ENCODE measurements at regions not wholly inside any gene's neighbourhood (a gene's known extent, or its start where the extent isn't known, plus 50 kb on each side); places are given as distances from the start of the nearest gene placed in this dataset.
"Not testable (repeated sequence)": the region's sequence is repeated elsewhere in the genome, so short reads cannot be mapped to it uniquely, and the experiment has no call there.

DNA sequence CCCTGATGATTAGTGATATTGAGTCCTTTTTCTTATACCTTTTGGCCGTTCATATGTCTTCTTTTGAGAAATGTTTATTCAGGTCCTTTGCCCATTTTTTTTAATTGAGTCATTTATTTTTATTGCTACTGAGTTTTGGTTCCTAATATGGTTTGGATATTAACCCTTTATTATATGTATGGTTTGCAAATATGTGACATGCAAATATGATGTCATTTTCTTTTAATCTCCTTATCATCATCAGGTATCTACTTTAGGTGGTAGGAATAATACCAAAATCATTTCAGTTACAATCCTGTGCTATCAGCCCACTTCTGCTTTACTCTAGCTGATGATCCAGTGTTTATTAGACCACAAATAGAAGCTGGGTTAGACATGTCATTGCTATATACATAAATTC lies 102.3 kb upstream of the TRPC7 start:
- H3K36me3 ChIP-seq: no peaks in the 10 kb centered on the region
- peaks cover 50% of the 10 kb centered on the region for H3K27me3 ChIP-seq
- no peak for DNase-seq
- no peaks in the 10 kb centered on the region; the same call in 1 of the 2 replicates for H3K9me3 ChIP-seq
- no peak overlapping the region for H3K4me3 ChIP-seq

DNA sequence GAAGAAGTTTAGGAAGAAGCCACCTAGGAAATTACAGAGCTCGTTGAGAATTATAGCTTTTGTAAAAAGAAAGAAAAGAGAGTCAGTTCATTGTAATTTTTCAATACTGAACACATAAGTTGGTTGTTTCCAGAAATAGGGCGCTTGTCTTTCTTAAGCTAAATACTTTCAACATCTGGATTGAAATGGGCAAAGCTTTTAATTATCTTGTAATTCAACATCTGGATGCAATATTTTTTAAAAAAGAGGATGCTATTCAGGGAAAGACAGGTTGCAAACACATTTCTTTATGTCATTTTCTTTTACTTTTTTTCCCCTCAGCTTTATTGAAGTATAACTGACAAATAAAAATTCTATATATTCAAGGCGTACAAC lies 100.7 kb upstream of the TRPC7 start:
- Histone ChIP-seq H3K36me3 (no peaks in the 10 kb centered on the region), H3K4me3 (peak overlapping the region; percentile 23; the same call in 1 of the 2 replicates)
- DNase-seq: no peak

DNA sequence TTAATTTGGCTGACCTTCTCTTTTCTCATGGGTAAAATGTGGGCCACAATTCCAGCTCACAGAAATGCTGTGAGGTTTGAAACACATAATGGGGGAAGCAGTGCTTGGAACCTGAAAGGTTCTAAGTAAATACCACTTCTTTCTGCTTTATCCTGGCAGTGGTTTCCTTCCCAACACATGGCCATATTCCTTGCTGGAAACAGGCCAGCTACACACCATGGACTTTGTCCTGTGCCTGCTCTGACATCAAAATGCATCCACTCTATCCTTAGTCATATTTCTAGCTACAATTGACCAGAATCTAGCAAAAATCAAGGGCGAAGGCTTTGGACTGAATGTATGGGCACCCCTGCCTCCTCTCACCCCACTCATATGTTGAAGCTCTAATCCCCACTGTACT lies 93.1 kb upstream of the TRPC7 start:
- Histone ChIP-seq H3K9me3 (no peaks in the 10 kb centered on the region), H3K27me3 (peaks cover 11% of the 10 kb centered on the region), H3K4me3 (no peak overlapping the region), H3K36me3 (no peaks in the 10 kb centered on the region)
- DNase-seq: no peak

More for the DNA sequence above, 100.7 kb upstream of the TRPC7 start:
- peaks cover 43% of the 10 kb centered on the region for H3K27me3 ChIP-seq
- H3K9me3 ChIP-seq: no peaks in the 10 kb centered on the region; the same call in 1 of the 2 replicates

DNA sequence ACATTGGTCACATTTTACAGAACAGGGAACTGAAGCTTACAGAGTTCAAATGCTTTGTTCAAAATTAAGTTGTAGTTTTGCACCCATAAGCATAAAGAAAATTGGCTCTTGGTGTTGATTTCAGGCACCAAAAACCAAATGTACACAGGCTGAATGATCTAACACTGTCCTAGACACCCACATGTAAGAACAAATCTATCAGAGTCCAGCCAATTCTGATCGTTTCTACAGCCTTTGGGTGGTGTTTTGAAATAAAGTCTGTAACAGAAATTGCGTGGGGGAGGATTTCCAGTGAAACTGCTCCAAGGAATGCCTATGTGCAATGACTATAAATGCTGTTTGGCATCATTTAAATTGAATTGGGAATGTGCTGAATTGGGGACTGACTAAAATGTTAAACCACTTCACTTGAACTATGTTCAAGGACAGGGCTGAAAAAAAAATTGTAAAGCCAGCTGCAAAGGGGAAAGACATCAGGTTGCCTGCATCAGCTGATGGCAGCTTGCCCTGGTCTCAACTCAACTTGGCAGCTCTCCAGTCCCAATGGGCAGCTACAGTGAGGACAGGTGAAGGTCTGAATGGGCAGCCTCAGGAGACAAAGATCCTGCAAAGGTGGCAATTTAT lies 92.2 kb upstream of the TRPC7 start:
- H3K9me3 ChIP-seq: no peaks in the 10 kb centered on the region
- no peak for DNase-seq
- no peaks in the 10 kb centered on the region for H3K36me3 ChIP-seq
- no peak overlapping the region for H3K4me3 ChIP-seq
- peaks cover 14% of the 10 kb centered on the region for H3K27me3 ChIP-seq

DNA sequence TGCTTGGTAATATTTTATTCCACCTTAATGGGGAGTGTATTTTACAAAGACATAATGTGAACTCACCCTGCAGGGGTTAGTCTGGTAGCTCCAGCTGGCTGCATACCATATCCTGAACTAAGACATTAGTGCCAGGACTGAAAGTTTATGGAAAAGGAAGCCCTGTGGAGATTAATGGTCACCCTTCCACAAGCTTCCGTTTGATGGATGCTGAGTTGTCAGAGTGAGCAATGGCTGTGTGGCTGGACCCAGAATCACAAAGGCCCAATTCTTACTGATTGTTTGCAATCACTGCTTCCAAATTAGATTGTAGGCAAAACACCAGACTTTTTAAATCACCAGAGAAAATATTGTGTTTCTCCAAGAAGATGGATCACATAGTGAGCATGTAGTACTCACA lies 90.1 kb upstream of the TRPC7 start:
- Histone ChIP-seq H3K36me3 (no peaks in the 10 kb centered on the region), H3K9me3 (peaks cover 4% of the 10 kb centered on the region; the same call in 1 of the 2 replicates), H3K4me3 (no peak overlapping the region), H3K27me3 (peaks cover 11% of the 10 kb centered on the region)
- DNase-seq: no peak

DNA sequence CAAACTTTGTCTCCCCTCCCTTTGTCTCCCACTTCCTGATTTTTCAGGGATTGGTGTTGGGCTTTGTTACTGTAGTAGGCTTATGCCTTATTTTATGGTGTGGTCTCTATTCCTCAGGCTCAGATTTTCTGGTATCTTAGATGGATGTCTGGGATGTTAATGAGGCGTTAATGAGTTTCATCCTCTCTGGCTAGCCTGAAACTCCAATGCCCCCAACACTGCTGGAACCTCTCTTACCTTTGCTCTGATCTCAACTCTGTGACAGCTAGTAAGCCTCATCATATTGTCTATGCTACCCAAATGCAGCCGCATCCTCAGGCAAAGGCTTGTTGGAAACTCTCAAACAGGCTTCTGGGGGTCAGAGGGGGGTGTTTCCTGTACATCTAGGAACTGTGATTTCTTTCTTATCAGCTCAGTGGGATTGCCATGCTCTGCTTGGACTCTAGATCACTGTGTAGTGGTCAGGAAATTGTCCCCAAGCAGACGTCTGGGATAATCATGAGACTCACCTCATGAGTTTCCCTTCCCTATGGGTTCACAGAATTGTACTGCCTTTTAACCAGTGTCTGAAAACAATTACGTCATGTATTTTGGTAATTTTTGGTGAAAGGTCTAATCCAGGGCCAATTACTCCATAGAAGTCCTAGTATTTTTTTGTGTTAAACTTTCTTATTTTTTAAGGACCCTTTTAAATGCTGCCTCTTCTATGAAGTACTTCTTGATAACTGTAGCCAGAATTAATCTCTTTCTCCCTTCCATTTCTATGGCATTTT lies 88.8 kb upstream of the TRPC7 start:
- DNase-seq: no peak
- H3K36me3 ChIP-seq: no peaks in the 10 kb centered on the region

DNA sequence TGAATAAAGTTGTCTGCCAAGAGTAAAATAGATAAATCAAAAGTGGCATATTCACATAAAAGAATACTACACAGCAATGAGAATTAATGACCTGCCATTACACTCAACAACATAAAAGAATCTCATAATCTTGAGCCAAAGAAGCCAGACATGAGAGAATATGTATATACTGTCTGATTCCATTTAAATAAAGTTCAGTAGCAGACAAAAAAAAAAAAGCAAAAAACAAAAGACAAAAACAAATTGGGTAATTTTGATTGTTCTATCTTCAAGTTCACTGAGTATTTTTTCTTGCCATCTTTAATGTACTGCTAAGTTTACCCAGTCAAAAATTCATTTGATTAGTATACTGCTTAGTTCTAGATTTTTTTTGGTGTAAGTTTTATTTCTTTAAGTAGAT lies 87.9 kb upstream of the TRPC7 start:
- H3K36me3 ChIP-seq: no peaks in the 10 kb centered on the region
- no peak overlapping the region for H3K4me3 ChIP-seq
- H3K27me3 ChIP-seq: peaks cover 28% of the 10 kb centered on the region
- DNase-seq: no peak
- H3K9me3 ChIP-seq: peaks cover 6% of the 10 kb centered on the region; the same call in 1 of the 2 replicates

More for the DNA sequence above, 88.8 kb upstream of the TRPC7 start:
- no peak overlapping the region for H3K4me3 ChIP-seq
- H3K27me3 ChIP-seq: peaks cover 18% of the 10 kb centered on the region
- peaks cover 6% of the 10 kb centered on the region; the same call in 1 of the 2 replicates for H3K9me3 ChIP-seq

DNA sequence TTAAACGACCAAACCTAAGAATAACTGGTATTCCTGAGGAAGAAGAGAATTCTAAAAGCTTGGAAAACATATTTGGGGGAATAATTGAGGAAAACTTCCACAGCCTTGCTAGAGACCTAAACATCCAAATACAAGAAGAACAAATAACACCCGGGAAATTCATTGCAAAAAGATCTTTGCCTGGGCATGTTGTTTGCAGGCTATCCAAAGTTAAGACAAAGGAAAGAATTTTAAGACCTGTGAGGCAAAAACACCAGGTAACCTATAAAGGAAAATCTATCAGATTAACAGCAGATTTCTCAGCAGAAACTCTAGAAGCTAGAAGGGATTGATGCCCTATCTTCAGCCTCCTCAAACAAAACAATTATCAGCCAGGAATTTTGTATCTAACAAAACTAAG lies 82.2 kb upstream of the TRPC7 start:
- not testable (repeated sequence) for H3K36me3 ChIP-seq, H3K4me3 ChIP-seq, DNase-seq
- Histone ChIP-seq H3K27me3 (peaks cover 30% of the 10 kb centered on the region), H3K9me3 (peaks cover 18% of the 10 kb centered on the region; the same call in 1 of the 2 replicates)

DNA sequence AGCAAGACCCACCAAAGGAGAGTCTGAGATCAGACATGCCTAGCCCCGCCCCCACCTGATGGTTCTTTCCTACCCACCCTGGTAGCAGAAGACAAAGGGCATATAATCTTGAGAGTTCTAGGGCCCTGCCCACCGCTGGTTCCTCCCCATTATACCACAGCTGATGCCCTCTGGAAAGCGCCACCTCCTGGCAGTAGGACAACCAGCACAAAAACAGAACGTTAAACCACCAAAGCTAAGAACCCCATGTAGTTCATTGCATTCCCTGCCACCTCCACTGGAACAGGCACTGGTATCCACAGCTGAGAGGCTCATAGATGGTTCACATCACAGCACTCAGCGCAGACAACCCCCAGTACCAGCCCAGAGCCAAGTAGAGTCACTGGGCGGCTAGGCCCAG lies 81.2 kb upstream of the TRPC7 start:
- no peak overlapping the region for H3K4me3 ChIP-seq
- H3K9me3 ChIP-seq: peaks cover 19% of the 10 kb centered on the region; the same call in 1 of the 2 replicates
- H3K27me3 ChIP-seq: peaks cover 33% of the 10 kb centered on the region
- H3K36me3 ChIP-seq: no peaks in the 10 kb centered on the region
- no peak for DNase-seq

DNA sequence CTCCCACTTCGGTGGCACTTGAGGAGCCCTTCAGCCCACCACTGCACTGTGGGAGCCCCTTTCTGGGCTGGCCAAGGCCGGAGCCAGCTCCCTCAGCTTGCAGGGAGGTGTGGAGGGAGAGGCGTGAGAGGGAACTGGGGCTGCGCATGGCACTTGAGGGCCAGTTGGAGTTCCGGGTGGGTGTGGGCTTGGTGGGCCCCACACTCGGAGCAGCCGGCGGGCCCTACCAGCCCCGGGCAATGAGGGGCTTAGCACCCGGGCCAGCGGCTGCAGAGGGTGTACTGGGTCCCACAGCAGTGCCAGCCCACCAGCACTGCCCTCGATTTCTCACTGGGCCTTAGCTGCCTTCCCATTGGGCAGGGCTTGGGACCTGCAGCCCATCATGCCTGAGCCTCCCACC lies 78.8 kb upstream of the TRPC7 start:
- not testable (repeated sequence) for H3K4me3 ChIP-seq, H3K36me3 ChIP-seq, DNase-seq
- peaks cover 25% of the 10 kb centered on the region for H3K27me3 ChIP-seq
- peaks cover 13% of the 10 kb centered on the region; the same call in 1 of the 2 replicates for H3K9me3 ChIP-seq

DNA sequence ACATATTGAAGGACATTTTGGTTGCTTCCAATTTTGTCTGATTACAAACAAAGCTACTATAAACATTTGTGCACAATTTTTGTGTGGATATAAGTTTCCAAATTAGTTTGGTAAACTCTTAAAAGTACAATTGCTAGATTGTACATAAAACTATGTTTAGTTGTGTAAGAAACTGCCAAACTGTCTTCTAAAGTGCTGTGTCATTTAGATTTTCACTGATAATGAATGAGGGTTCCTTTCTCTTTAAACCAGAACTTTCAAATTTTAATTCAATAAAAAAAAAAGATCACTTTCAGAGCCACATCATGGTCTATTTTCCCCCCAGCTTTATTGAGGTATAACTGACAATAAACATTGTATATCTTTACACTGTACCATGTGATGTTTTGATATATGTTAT lies 74.0 kb upstream of the TRPC7 start:
- Histone ChIP-seq H3K4me3 (no peak overlapping the region), H3K36me3 (no peaks in the 10 kb centered on the region), H3K27me3 (peaks cover 16% of the 10 kb centered on the region), H3K9me3 (peaks cover 12% of the 10 kb centered on the region; the same call in 1 of the 2 replicates)
- DNase-seq: no peak

DNA sequence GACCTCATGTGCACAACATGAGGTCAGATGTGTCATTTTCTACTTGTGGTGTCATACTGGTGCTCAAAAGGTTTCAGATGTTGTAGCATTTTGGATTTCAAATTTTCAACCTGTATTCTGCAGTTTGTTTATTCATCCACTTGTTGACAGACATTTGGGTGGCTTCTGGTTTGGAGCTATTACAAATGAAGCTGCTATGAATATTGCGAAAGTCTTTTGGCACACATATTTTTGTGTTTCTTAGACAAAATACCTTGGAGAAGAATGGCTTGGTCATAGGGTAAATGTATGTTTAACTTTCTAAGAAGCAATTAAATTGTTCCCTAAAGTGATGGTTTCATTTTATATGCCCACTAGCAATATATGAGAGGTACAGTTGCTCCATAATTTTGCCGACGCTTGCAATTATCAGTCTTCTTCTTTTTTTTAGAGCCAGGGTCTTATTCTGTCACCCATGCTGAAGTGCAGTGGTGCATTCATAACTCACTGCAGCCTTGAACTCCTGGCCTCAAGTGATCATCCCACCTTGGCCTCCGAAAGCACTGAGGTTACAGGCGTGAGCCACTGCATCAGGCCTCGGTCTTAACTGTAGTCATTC lies 70.7 kb upstream of the TRPC7 start:
- H3K9me3 ChIP-seq: no peaks in the 10 kb centered on the region
- no peak overlapping the region for H3K4me3 ChIP-seq
- no peaks in the 10 kb centered on the region for H3K36me3 ChIP-seq
- no peak for DNase-seq
- peaks cover 17% of the 10 kb centered on the region for H3K27me3 ChIP-seq

DNA sequence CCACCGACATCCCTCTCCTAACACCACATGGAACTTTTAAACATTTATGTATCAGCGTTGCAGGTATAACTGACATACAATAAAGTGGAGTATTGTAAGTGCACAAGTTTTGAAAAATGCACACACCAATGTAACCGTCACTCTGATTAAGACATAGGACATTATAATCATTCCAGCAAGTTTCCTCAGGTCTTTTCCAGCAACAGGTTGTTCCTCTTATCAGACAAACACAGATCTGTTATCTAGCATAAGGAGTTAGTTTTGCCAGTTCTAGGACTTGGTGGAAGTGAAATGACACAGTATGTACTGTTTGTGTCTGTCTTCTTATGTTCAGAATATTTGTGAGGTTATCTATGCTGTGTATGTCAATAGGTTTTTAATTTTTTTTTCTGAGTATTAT lies 69.5 kb upstream of the TRPC7 start:
- DNase-seq: no peak
- Histone ChIP-seq H3K4me3 (no peak overlapping the region), H3K27me3 (peaks cover 20% of the 10 kb centered on the region)

DNA sequence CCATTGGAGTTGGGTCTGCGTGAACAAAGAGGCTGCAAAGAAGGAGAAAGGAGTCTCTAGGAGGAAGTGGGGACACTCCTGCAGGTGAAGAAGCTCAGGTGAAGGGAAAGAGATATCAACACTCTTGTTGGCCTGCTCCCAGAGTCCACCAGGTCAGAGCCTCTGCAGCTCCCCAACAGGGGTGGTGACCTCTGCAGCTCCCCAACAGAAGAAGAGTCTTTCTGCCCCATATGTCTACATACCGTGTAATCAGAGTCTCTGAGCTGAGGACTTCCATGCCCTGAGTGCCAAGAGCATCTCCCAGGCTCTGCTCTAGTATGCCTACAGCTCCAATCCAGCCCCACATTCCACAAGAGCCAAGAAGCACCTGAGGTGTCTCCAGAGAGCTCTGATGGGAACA lies 67.4 kb upstream of the TRPC7 start:
- H3K27me3 ChIP-seq: peaks cover 18% of the 10 kb centered on the region
- DNase-seq: no peak
- H3K9me3 ChIP-seq: no peaks in the 10 kb centered on the region
- no peaks in the 10 kb centered on the region for H3K36me3 ChIP-seq
- H3K4me3 ChIP-seq: no peak overlapping the region

More for the DNA sequence above, 69.5 kb upstream of the TRPC7 start:
- no peaks in the 10 kb centered on the region for H3K9me3 ChIP-seq
- H3K36me3 ChIP-seq: no peaks in the 10 kb centered on the region

DNA sequence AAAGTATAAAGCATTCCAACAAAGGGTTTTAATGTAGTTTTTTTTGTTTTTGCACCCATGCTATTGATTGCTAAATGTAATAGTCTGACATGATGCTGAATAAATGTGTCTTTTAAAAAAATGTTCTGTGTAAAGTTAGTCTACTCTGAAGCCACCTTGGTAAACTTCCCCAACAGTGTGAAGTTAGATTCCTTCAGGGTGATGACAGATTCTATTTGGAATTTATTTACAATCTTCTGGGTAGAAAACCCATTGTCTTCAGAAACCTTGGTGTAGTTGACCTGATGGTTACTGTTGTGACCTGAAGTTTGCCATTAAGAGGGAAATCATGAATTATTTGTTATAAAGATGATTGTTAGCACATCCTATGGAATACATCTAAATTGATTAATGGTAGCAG lies 64.7 kb upstream of the TRPC7 start:
- Histone ChIP-seq H3K36me3 (no peaks in the 10 kb centered on the region), H3K27me3 (peaks cover 22% of the 10 kb centered on the region), H3K9me3 (no peaks in the 10 kb centered on the region), H3K4me3 (no peak overlapping the region)
- no peak for DNase-seq

DNA sequence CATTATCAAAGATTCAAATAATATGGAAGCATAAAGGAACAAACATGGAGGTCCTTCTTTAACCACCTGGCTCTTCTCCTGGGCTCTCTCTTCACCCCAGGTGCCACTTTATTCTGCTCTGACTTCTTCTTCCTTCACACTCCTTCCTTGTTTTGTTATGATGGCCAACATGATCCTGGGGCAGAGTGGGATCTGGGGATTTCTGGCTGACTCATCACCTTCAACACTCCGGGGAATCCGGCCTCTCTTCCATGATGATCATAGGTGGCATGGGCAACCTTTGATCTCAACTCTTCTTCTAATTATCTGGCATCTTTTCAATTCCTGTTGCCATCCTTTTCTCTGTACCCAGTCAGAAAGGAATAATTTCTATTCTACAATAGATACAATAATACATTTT lies 62.1 kb upstream of the TRPC7 start:
- Histone ChIP-seq H3K9me3 (no peaks in the 10 kb centered on the region), H3K36me3 (no peaks in the 10 kb centered on the region), H3K27me3 (peaks cover 17% of the 10 kb centered on the region), H3K4me3 (no peak overlapping the region)
- no peak for DNase-seq

DNA sequence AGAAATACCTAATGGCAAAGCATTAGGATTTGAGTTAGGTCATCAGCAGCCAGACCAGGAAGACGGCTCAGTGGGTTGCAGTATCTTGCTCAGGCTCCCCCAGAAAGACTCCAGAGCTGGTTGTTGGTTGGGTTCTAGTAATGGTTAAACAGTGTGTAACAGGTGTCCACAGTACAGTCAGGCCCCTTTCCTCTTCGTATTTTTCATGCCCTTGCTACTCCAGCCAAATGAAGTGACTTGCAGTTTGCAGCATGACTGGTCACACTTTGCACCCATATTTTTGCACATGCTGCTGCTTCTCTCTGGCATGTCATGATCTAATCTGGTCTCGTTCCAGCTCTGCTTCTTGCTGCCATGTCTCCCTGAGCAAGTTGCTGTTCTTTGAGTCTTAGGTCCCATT lies 60.6 kb upstream of the TRPC7 start:
- peaks cover 26% of the 10 kb centered on the region for H3K27me3 ChIP-seq
- no peaks in the 10 kb centered on the region for H3K36me3 ChIP-seq
- H3K9me3 ChIP-seq: no peaks in the 10 kb centered on the region
- DNase-seq: no peak
- H3K4me3 ChIP-seq: no peak overlapping the region

All from MG63 (cell line).